Colon (tissue), 2 donors: ENCODE measurements at regions not wholly inside any gene's neighbourhood (a gene's known extent, or its start where the extent isn't known, plus 50 kb on each side); places are given as distances from the start of the nearest gene placed in this dataset.
A peak's percentile ranks its signal among the peaks of the same experiment; 100 is the strongest.
"Not testable (repeated sequence)": the region's sequence is repeated elsewhere in the genome, so short reads cannot be mapped to it uniquely, and the experiment has no call there.

Source experiments
- FAIRE-seq: peaks from 2 replicates; lab custom pipeline; 2012; peaks lifted over from hg19 to GRCh38; lab: Jason Lieb, UNC
- donor health status: control.
- donor health status: control.

GRCh38 chr14:34381304-34381703 is 80.7 kb downstream of the SPTSSA start:
- FAIRE-seq: not testable (repeated sequence)

- FAIRE-seq: no peak
Observed at GRCh38 chr14:34380471-34380845, 81.6 kb downstream of the SPTSSA start.

GRCh38 chr14:34379816-34380470 is 82.1 kb downstream of the SPTSSA start:
- no peak for FAIRE-seq

GRCh38 chr14:34376649-34377267 is 85.3 kb downstream of the SPTSSA start:
- no peak for FAIRE-seq

GRCh38 chr14:34374998-34375740 is 86.9 kb downstream of the SPTSSA start:
- no peak for FAIRE-seq

- no peak for FAIRE-seq
Observed at GRCh38 chr14:34373191-34373590, 88.8 kb downstream of the SPTSSA start.

GRCh38 chr14:34372786-34373185 is 89.3 kb downstream of the SPTSSA start:
- no peak for FAIRE-seq

- no peak for FAIRE-seq
Observed at GRCh38 chr14:34369648-34370030, 92.4 kb downstream of the SPTSSA start.

GRCh38 chr14:34368971-34369647 is 92.9 kb downstream of the SPTSSA start:
- no peak for FAIRE-seq

- FAIRE-seq: no peak
Observed at GRCh38 chr14:34368115-34368970, 93.7 kb downstream of the SPTSSA start.

GRCh38 chr14:34365309-34365915 is 96.6 kb downstream of the SPTSSA start:
- peak; percentile 14 for FAIRE-seq

- FAIRE-seq: no peak
Observed at GRCh38 chr14:34364201-34364600, 97.8 kb downstream of the SPTSSA start.

GRCh38 chr14:34363733-34364134 is 98.3 kb downstream of the SPTSSA start:
- FAIRE-seq: no peak

- no peak for FAIRE-seq
Observed at GRCh38 chr14:34362641-34363251, 99.3 kb downstream of the SPTSSA start.

GRCh38 chr14:34361504-34362011 is 100.5 kb downstream of the SPTSSA start:
- FAIRE-seq: no peak

GRCh38 chr14:34359420-34360117 is 102.5 kb downstream of the SPTSSA start:
- no peak for FAIRE-seq

- no peak for FAIRE-seq
Observed at GRCh38 chr14:34356264-34356654, 105.8 kb downstream of the SPTSSA start.

GRCh38 chr14:34355584-34356263 is 106.3 kb downstream of the SPTSSA start:
- FAIRE-seq: no peak

- FAIRE-seq: no peak
Observed at GRCh38 chr14:34354556-34354955, 107.5 kb downstream of the SPTSSA start.

- FAIRE-seq: no peak
Observed at GRCh38 chr14:34350903-34351302, 111.1 kb downstream of the SPTSSA start.
